ENCODE measurements at regions not wholly inside any gene's neighbourhood (a gene's known extent, or its start where the extent isn't known, plus 50 kb on each side); places are given as distances from the start of the nearest gene placed in this dataset.

GRCh38 chr1:192011525-192011924, 146.7 kb upstream of the RGS18 start:
- Histone ChIP-seq H3K27ac (no peak overlapping the region), H3K27me3 (no peaks in the 10 kb centered on the region), H3K4me3 (no peak overlapping the region), H3K9me3 (no peaks in the 10 kb centered on the region), H3K4me1 (no peaks in the 10 kb centered on the region), H3K36me3 (no peaks in the 10 kb centered on the region)
- intact Hi-C loops (cut with DNase I) = no loop called here
- TF ChIP-seq POLR2AphosphoS5 (IDR thresholded peaks at IDR 0.05) = no peak
- no peak for TF ChIP-seq POLR2A (IDR thresholded peaks at IDR 0.05)
- no peak for TF ChIP-seq EP300 (IDR thresholded peaks at IDR 0.05)
- no peak for TF ChIP-seq CTCF (IDR thresholded peaks at IDR 0.05)
- no peak for DNase-seq
- WGBS, 2 donors = 95 to 96% methylated on average over 11 of the region's 11 CpGs

- no peak overlapping the region for H3K4me3 ChIP-seq
- no peaks in the 10 kb centered on the region for H3K27me3 ChIP-seq
- 80% methylated on average over 3 of the region's 3 CpGs for WGBS, 2 donors
- DNase-seq = no peak
- intact Hi-C loops (cut with DNase I) = no loop called here
- TF ChIP-seq EP300 (IDR thresholded peaks at IDR 0.05) (no peak), CTCF (IDR thresholded peaks at IDR 0.05) (no peak), POLR2A (IDR thresholded peaks at IDR 0.05) (no peak), POLR2AphosphoS5 (IDR thresholded peaks at IDR 0.05) (no peak)
- H3K36me3 ChIP-seq = no peaks in the 10 kb centered on the region
- no peak overlapping the region for H3K27ac ChIP-seq
- H3K9me3 ChIP-seq = no peaks in the 10 kb centered on the region
- no peaks in the 10 kb centered on the region for H3K4me1 ChIP-seq
Observed at GRCh38 chr1:192022827-192023226, 135.4 kb upstream of the RGS18 start.

GRCh38 chr1:192024881-192025280, 133.4 kb upstream of the RGS18 start:
- DNase-seq = no peak
- Histone ChIP-seq H3K27ac (no peak overlapping the region), H3K36me3 (no peaks in the 10 kb centered on the region), H3K9me3 (no peaks in the 10 kb centered on the region), H3K4me1 (no peaks in the 10 kb centered on the region), H3K27me3 (no peaks in the 10 kb centered on the region), H3K4me3 (no peak overlapping the region)
- intact Hi-C loops (cut with DNase I) = no loop called here
- WGBS, 2 donors = 95 to 96% methylated on average over 2 of the region's 2 CpGs
- no peak for TF ChIP-seq CTCF (IDR thresholded peaks at IDR 0.05)

DNA sequence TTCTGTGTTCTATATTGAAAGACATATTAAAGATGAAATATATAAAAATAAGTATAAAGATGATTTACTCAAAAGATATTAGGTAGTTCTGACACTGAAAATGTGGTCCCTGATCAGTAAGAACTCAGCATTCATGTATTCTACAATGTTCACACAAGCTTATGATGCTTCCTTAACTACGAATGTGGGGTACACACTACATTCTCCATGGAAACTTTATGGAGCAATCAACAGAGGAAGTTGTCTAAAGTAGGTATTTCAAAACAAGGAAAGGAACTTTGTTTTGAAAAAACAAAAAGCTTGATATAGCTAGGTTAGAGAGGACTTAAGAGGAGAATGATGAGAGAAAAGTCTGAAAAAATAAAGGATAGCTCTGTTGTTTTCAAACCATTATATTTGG, 119.7 kb upstream of the RGS18 start:
- Histone ChIP-seq H3K9me3 (peaks cover 0 to 7% (median 0%) of the 10 kb centered on the region in 4 donors), H3K4me3 (no peak overlapping the region), H3K36me3 (no peaks in the 10 kb centered on the region), H3K4me1 (no peaks in the 10 kb centered on the region), H3K27me3 (no peaks in the 10 kb centered on the region), H3K27ac (no peak overlapping the region)
- no peak for DNase-seq
- WGBS, 2 donors = 63 to 82% methylated on average over 1 of the region's 1 CpG
- TF ChIP-seq CTCF (IDR thresholded peaks at IDR 0.05) = no peak
- TF ChIP-seq POLR2A (IDR thresholded peaks at IDR 0.05) = no peak
- TF ChIP-seq POLR2AphosphoS5 (IDR thresholded peaks at IDR 0.05) = no peak
- TF ChIP-seq EP300 (IDR thresholded peaks at IDR 0.05) = no peak
- intact Hi-C loops (cut with DNase I) = no loop called here

DNA sequence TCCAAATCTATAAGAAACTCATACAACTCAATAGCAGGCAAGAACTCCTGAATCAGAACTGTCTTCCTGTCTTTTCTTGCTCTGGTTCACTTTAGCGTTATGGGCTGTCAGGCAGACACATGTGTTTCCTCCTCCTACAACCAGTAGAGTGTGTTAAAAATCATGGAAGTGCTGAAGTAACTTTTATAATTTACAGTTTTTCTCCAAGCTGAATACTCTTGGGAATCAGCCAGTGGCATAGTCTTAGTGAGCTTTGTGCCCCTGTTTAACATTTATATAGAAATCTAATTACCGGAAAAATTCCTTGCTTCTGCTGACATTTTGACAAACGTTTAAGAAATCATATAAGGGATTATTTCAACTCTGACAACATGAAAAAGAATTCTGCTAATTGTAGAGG, 113.1 kb upstream of the RGS18 start:
- Histone ChIP-seq H3K4me1 (peaks cover 0 to under 1% (median 0%) of the 10 kb centered on the region in 4 donors), H3K27ac (no peak overlapping the region), H3K27me3 (no peaks in the 10 kb centered on the region), H3K4me3 (no peak overlapping the region), H3K36me3 (no peaks in the 10 kb centered on the region), H3K9me3 (no peaks in the 10 kb centered on the region)
- TF ChIP-seq POLR2A (IDR thresholded peaks at IDR 0.05) (no peak), EP300 (IDR thresholded peaks at IDR 0.05) (no peak), POLR2AphosphoS5 (IDR thresholded peaks at IDR 0.05) (no peak), CTCF (IDR thresholded peaks at IDR 0.05) (no peak)
- intact Hi-C loops (cut with DNase I) = no loop called here
- WGBS, 2 donors = 42 to 56% methylated on average over 3 of the region's 3 CpGs
- no peak for DNase-seq
